22Rv1 (cell line): ENCODE measurements at regions not wholly inside any gene's neighbourhood (a gene's known extent, or its start where the extent isn't known, plus 50 kb on each side); places are given as distances from the start of the nearest gene placed in this dataset.

Experiments used
- CTCF ChIP-seq: fragments of 450-650 bp; IDR thresholded peaks from 2 replicates; pipeline ENCODE4 v1.5.1; 2017; ENCODE audit warnings: mild to moderate bottlenecking
- ZFX ChIP-seq: fragments of 450-650 bp; IDR thresholded peaks from 2 replicates; pipeline ENCODE4 v1.6.1; 2017; ENCODE audit warnings: antibody characterized with exemption, borderline replicate concordance

DNA sequence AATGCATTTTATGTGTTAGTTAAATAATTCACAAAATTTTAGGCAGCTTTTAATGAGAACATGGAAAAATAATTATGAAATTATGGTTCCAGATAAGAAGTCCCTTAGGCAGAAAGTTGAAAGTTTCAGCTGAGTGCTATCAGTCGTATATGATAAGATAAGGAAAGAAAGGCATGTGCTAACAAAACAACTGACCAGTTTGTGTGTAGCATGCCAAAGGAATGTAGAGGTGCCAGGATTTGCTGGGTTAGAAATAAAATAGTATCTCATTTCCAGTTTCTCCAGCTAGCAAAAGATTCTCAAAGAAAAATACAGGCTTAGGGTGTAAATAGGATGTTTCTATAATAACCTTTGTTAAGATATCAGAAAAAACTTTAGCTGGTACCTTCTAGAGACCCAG, 1044.5 kb upstream of the CDH8 start:
- TF ChIP-seq CTCF (no peak), ZFX (no peak)
